ENCODE measurements at regions not wholly inside any gene's neighbourhood (a gene's known extent, or its start where the extent isn't known, plus 50 kb on each side); places are given as distances from the start of the nearest gene placed in this dataset.

DNA sequence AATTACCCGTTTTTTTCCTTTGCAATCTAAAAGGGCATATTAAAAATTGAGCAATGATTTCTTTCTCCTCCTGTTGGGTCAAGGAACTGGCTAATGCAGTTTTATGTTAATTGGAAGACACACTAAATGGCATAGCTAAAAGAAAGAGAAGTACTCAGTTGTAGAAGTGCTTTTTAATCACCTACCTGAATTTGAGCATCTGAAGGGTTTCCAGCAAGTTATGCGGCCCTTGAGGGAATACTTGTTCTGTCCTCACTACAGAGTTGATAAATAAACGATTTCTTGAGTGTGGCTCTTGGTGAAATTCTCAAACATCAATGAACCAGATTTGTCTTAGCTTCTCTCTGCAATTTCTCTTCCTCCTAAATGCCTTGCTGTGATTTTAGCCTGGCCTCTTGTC, 184.1 kb upstream of the RPH3A start:
- Mint-ChIP-seq H3K4me3 (no peak overlapping the region), H3K4me1 (peaks cover 3% of the 10 kb centered on the region), H3K27me3 (ENCODE audit: insufficient read depth, low read depth) (peaks cover 9% of the 10 kb centered on the region), H3K36me3 (no peaks in the 10 kb centered on the region), H3K27ac (no peak overlapping the region), H3K9me3 (no peaks in the 10 kb centered on the region)
- no peaks in the 10 kb centered on the region for H3K27me3 ChIP-seq
- no peak overlapping the region for H3K4me2 ChIP-seq
- H3K79me2 ChIP-seq (ENCODE audit: low read depth), result no peaks in the 10 kb centered on the region
- TF ChIP-seq EZH2phosphoT487 (IDR thresholded peaks at IDR 0.05) (no peak), EZH2 (IDR thresholded peaks at IDR 0.05) (no peak)
- TF ChIP-seq, protein P1, sequence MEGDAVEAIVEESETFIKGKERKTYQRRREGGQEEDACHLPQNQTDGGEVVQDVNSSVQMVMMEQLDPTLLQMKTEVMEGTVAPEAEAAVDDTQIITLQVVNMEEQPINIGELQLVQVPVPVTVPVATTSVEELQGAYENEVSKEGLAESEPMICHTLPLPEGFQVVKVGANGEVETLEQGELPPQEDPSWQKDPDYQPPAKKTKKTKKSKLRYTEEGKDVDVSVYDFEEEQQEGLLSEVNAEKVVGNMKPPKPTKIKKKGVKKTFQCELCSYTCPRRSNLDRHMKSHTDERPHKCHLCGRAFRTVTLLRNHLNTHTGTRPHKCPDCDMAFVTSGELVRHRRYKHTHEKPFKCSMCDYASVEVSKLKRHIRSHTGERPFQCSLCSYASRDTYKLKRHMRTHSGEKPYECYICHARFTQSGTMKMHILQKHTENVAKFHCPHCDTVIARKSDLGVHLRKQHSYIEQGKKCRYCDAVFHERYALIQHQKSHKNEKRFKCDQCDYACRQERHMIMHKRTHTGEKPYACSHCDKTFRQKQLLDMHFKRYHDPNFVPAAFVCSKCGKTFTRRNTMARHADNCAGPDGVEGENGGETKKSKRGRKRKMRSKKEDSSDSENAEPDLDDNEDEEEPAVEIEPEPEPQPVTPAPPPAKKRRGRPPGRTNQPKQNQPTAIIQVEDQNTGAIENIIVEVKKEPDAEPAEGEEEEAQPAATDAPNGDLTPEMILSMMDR (IDR thresholded peaks at IDR 0.05), result no peak
- H3K4me3 ChIP-seq, result no peak overlapping the region
- DNase-seq (ENCODE audit: low spot score), result no peak
- H3K9ac ChIP-seq, result no peak overlapping the region
- H3K36me3 ChIP-seq, result no peaks in the 10 kb centered on the region
- no peak overlapping the region for H2AFZ ChIP-seq (replicated peaks)
- no peak overlapping the region for H3K27ac ChIP-seq
- no peaks in the 10 kb centered on the region for H3K9me3 ChIP-seq (ENCODE audit: low read depth)
- no peaks in the 10 kb centered on the region for H4K20me1 ChIP-seq (ENCODE audit: low read depth)
- H3F3A ChIP-seq (ENCODE audit: low read depth), result peaks cover 8% of the 10 kb centered on the region
- peaks cover 22% of the 10 kb centered on the region for H3K4me1 ChIP-seq

DNA sequence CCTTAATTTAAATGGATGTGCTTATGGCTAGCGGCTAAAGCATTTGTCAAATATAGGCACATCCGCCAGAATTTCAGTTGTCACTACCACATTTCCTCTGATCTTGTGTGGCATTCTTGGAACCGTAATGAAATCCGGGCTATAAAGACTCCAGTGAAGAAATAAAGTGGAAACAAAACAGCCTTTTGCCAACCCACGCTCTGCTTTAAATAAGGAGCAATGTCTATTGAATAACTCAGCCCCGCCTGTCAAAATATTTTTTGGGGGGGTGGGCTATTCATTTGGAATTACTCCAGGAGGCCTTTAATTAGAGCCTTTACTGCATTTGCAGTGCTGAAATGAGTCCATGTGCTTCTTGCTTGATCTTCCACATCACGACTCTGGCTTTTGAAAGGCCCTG, 179.6 kb upstream of the RPH3A start:
- peaks cover 15% of the 10 kb centered on the region for H3K4me1 ChIP-seq
- H3K9me3 ChIP-seq (ENCODE audit: low read depth), result no peaks in the 10 kb centered on the region
- H3K9me3 Mint-ChIP-seq, result no peaks in the 10 kb centered on the region
- H3K27ac Mint-ChIP-seq, result no peak overlapping the region
- TF ChIP-seq, protein P1 (IDR thresholded peaks at IDR 0.05), result no peak
- TF ChIP-seq EZH2phosphoT487 (IDR thresholded peaks at IDR 0.05), result no peak
- TF ChIP-seq EZH2 (IDR thresholded peaks at IDR 0.05), result no peak
- DNase-seq (ENCODE audit: low spot score), result no peak
- H3K4me2 ChIP-seq, result no peak overlapping the region
- no peaks in the 10 kb centered on the region for H4K20me1 ChIP-seq (ENCODE audit: low read depth)
- H2AFZ ChIP-seq (replicated peaks), result no peak overlapping the region
- H3K27me3 Mint-ChIP-seq (ENCODE audit: insufficient read depth, low read depth), result peaks cover 8% of the 10 kb centered on the region
- H3F3A ChIP-seq (ENCODE audit: low read depth), result peaks cover 11% of the 10 kb centered on the region
- no peak overlapping the region for H3K4me3 ChIP-seq
- H3K4me3 Mint-ChIP-seq, result no peak overlapping the region
- H3K9ac ChIP-seq, result no peak overlapping the region
- peaks cover 7% of the 10 kb centered on the region for H3K4me1 Mint-ChIP-seq
- no peaks in the 10 kb centered on the region for H3K27me3 ChIP-seq
- no peaks in the 10 kb centered on the region for H3K36me3 ChIP-seq
- H3K79me2 ChIP-seq (ENCODE audit: low read depth), result no peaks in the 10 kb centered on the region
- H3K27ac ChIP-seq, result no peak overlapping the region
- no peaks in the 10 kb centered on the region for H3K36me3 Mint-ChIP-seq

DNA sequence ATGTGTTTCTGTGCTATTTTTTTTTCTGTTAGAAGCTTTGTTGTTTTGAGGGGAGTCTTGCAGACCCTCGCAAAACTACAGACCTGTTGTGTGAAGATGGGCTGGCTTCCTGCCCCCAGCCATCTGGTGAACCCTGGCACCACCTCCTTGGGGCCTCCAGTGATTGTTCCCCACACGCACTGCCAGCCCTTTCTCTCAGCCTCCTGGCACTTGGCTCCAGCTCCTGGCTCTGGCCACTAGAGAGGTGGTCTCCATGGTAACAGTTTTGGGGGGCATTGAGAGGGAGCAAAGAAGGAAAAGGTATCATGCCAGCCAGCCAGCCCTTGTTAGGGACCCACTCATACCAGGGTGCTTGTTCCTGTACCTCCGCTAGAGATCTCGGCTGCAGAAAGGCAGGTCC, 176.4 kb upstream of the RPH3A start:
- peaks cover 21% of the 10 kb centered on the region for H3K4me1 ChIP-seq
- no peak overlapping the region for H3K4me2 ChIP-seq
- Mint-ChIP-seq H3K27ac (no peak overlapping the region), H3K4me3 (no peak overlapping the region), H3K9me3 (no peaks in the 10 kb centered on the region), H3K36me3 (no peaks in the 10 kb centered on the region), H3K27me3 (ENCODE audit: insufficient read depth, low read depth) (peaks cover 12% of the 10 kb centered on the region), H3K4me1 (peaks cover 20% of the 10 kb centered on the region)
- H3K4me3 ChIP-seq, result no peak overlapping the region
- no peaks in the 10 kb centered on the region for H3K36me3 ChIP-seq
- H3K27ac ChIP-seq, result no peak overlapping the region
- TF ChIP-seq EZH2phosphoT487 (IDR thresholded peaks at IDR 0.05), result no peak
- no peak for TF ChIP-seq EZH2 (IDR thresholded peaks at IDR 0.05)
- TF ChIP-seq, protein P1 (IDR thresholded peaks at IDR 0.05), result no peak
- H3K9ac ChIP-seq, result no peak overlapping the region
- peaks cover 12% of the 10 kb centered on the region for H3K27me3 ChIP-seq
- no peaks in the 10 kb centered on the region for H3K9me3 ChIP-seq (ENCODE audit: low read depth)
- H3F3A ChIP-seq (ENCODE audit: low read depth), result peaks cover 25% of the 10 kb centered on the region
- no peak for DNase-seq (ENCODE audit: low spot score)
- H3K79me2 ChIP-seq (ENCODE audit: low read depth), result no peaks in the 10 kb centered on the region
- no peaks in the 10 kb centered on the region for H4K20me1 ChIP-seq (ENCODE audit: low read depth)
- no peak overlapping the region for H2AFZ ChIP-seq (replicated peaks)

Measured in neural progenitor cell (in vitro differentiated cells).